ENCODE measurements at regions not wholly inside any gene's neighbourhood (a gene's known extent, or its start where the extent isn't known, plus 50 kb on each side); places are given as distances from the start of the nearest gene placed in this dataset.

- DNase-seq (ENCODE audit: low read depth, low spot score): no peak
Measured at GRCh38 chr3:159126261-159127020, 324.6 kb downstream of the MFSD1 start.

- DNase-seq (ENCODE audit: low read depth, low spot score): no peak
Measured at GRCh38 chr3:159127021-159127392, 325.2 kb downstream of the MFSD1 start.

GRCh38 chr3:159128628-159129027, 326.8 kb downstream of the MFSD1 start:
- DNase-seq (ENCODE audit: low read depth, low spot score): peak; percentile 11

GRCh38 chr3:159130108-159130507, 328.3 kb downstream of the MFSD1 start:
- no peak for DNase-seq (ENCODE audit: low read depth, low spot score)

GRCh38 chr3:159131376-159131775, 329.5 kb downstream of the MFSD1 start:
- no peak for DNase-seq (ENCODE audit: low read depth, low spot score)

GRCh38 chr3:159137949-159138348, 336.1 kb downstream of the MFSD1 start:
- DNase-seq (ENCODE audit: low read depth, low spot score): no peak

GRCh38 chr3:159139326-159139725, 337.5 kb downstream of the MFSD1 start:
- no peak for DNase-seq (ENCODE audit: low read depth, low spot score)

- DNase-seq (ENCODE audit: low read depth, low spot score): no peak
Measured at GRCh38 chr3:159144472-159144871, 342.6 kb downstream of the MFSD1 start.

- DNase-seq (ENCODE audit: low read depth, low spot score): no peak
Measured at GRCh38 chr3:159144891-159145290, 343.0 kb downstream of the MFSD1 start.

- DNase-seq (ENCODE audit: low read depth, low spot score): no peak
Measured at GRCh38 chr3:159146392-159146791, 344.5 kb downstream of the MFSD1 start.

- DNase-seq (ENCODE audit: low read depth, low spot score): no peak
Measured at GRCh38 chr3:159146856-159147435, 345.1 kb downstream of the MFSD1 start.

GRCh38 chr3:159147813-159148212, 346.0 kb downstream of the MFSD1 start:
- DNase-seq (ENCODE audit: low read depth, low spot score): no peak

GRCh38 chr3:159148466-159148865, 346.6 kb downstream of the MFSD1 start:
- DNase-seq (ENCODE audit: low read depth, low spot score): no peak

- no peak for DNase-seq (ENCODE audit: low read depth, low spot score)
Measured at GRCh38 chr3:159149131-159149530, 347.3 kb downstream of the MFSD1 start.

- DNase-seq (ENCODE audit: low read depth, low spot score): no peak
Measured at GRCh38 chr3:159149633-159150032, 347.8 kb downstream of the MFSD1 start.

GRCh38 chr3:159150180-159150579, 348.3 kb downstream of the MFSD1 start:
- no peak for DNase-seq (ENCODE audit: low read depth, low spot score)

GRCh38 chr3:159151130-159151529, 349.3 kb downstream of the MFSD1 start:
- DNase-seq (ENCODE audit: low read depth, low spot score): no peak

- DNase-seq (ENCODE audit: low read depth, low spot score): no peak
Measured at GRCh38 chr3:159157275-159157674, 355.4 kb downstream of the MFSD1 start.

GRCh38 chr3:159158213-159158612, 356.4 kb downstream of the MFSD1 start:
- DNase-seq (ENCODE audit: low read depth, low spot score): peak; percentile 61

GRCh38 chr3:159158801-159159200, 356.9 kb downstream of the MFSD1 start:
- DNase-seq (ENCODE audit: low read depth, low spot score): no peak

- DNase-seq (ENCODE audit: low read depth, low spot score): no peak
Measured at GRCh38 chr3:159159546-159159945, 357.7 kb downstream of the MFSD1 start.

- no peak for DNase-seq (ENCODE audit: low read depth, low spot score)
Measured at GRCh38 chr3:159163656-159164055, 361.8 kb downstream of the MFSD1 start.

GRCh38 chr3:159165961-159166360, 364.1 kb downstream of the MFSD1 start:
- DNase-seq (ENCODE audit: low read depth, low spot score): peak; percentile 74
